GM10248 (cell line): ENCODE measurements at regions not wholly inside any gene's neighbourhood (a gene's known extent, or its start where the extent isn't known, plus 50 kb on each side); places are given as distances from the start of the nearest gene placed in this dataset.

Experiments used
- CTCF ChIA-PET: fragments of 300-600 bp; sonication (Branson Sonifier 250); formaldehyde crosslinking; extraction: SDS; loops from one replicate; lab custom pipeline; 2021; ENCODE audit warnings: antibody characterized with exemption; lab: Yijun Ruan, JAX
- POLR2A ChIA-PET: fragments of 350-650 bp; sonication (Branson Sonifier 250); formaldehyde crosslinking; extraction: SDS; loops from one replicate; lab custom pipeline; 2020; ENCODE audit warnings: antibody characterized with exemption; lab: Yijun Ruan, JAX
- DNase-seq: peaks from one replicate; pipeline ENCODE4 v3.0.0; 2012; ENCODE audit errors: extremely low spot score
- TF ChIP-seq, protein P1 (sequence below): IDR thresholded peaks from 2 replicates; pipeline ENCODE4 v1.5.1; 2012; ENCODE audit warnings: mild to moderate bottlenecking, low read depth; ENCODE audit errors: extremely low read depth, missing control alignments, control extremely low read depth

DNA sequence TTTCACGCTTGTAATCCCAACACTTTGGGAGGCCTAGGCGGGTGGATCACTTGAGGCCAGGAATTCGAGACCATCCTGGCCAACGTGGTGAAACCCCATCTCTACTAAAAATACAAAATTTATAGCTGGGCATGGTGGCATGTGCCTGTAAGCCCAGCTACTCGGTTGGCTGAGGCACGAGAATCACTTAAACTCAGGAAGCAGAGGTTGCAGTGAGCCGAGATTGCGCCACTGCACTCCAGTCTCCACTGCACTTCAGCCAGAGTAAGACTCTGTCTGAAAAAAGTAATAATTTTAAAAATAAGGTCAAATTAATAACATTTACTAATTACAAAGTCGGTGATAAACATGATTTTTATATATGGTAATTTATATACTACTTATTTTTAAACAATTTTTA, 155.9 kb downstream of the AXIN2 start:
- TF ChIP-seq, protein P1, sequence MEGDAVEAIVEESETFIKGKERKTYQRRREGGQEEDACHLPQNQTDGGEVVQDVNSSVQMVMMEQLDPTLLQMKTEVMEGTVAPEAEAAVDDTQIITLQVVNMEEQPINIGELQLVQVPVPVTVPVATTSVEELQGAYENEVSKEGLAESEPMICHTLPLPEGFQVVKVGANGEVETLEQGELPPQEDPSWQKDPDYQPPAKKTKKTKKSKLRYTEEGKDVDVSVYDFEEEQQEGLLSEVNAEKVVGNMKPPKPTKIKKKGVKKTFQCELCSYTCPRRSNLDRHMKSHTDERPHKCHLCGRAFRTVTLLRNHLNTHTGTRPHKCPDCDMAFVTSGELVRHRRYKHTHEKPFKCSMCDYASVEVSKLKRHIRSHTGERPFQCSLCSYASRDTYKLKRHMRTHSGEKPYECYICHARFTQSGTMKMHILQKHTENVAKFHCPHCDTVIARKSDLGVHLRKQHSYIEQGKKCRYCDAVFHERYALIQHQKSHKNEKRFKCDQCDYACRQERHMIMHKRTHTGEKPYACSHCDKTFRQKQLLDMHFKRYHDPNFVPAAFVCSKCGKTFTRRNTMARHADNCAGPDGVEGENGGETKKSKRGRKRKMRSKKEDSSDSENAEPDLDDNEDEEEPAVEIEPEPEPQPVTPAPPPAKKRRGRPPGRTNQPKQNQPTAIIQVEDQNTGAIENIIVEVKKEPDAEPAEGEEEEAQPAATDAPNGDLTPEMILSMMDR, result no peak
- POLR2A ChIA-PET, result no interaction called here
- CTCF ChIA-PET, result no interaction called here
- no peak for DNase-seq

DNA sequence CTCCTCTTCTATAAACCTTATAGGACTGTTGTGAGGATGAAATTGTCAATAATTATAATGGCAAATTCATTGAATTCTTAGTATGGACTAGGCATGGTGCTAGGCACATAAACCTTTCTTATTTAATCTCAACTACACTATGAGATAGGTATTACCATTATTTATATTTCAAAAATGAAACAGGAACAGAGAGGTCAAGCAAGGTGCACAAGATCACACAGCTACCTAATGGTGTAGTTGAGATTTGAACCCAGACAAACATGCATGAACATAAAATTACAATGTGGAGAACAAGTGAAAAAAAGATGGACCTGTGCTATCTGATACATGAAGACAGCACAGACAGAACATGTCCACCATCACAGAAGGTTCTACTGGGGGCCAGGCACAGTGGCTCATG, 156.7 kb downstream of the AXIN2 start:
- CTCF ChIA-PET, result no interaction called here
- POLR2A ChIA-PET, result no interaction called here
- no peak for DNase-seq
- TF ChIP-seq, protein P1, result no peak

DNA sequence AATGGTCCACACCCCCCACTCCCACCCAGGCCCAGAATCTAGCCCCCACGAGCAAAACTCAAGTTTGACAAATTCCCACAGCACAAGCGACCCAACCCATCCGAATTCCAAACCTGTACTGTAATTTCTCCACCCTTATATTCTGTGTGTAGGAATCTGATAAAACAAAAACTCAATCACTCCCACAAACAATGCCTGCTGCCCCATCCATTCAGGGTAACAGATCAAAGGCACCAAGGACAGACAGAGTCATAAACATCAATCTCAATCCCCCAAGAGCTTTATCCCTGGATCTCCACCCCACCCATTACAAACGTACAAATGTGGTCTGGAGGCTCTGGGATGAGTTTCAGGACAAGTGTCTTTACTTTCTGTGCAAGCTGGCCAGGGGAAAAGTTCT, 157.8 kb downstream of the AXIN2 start:
- ChIA-PET CTCF (no interaction called here), POLR2A (no interaction called here)
- TF ChIP-seq, protein P1, result no peak
- no peak for DNase-seq

DNA sequence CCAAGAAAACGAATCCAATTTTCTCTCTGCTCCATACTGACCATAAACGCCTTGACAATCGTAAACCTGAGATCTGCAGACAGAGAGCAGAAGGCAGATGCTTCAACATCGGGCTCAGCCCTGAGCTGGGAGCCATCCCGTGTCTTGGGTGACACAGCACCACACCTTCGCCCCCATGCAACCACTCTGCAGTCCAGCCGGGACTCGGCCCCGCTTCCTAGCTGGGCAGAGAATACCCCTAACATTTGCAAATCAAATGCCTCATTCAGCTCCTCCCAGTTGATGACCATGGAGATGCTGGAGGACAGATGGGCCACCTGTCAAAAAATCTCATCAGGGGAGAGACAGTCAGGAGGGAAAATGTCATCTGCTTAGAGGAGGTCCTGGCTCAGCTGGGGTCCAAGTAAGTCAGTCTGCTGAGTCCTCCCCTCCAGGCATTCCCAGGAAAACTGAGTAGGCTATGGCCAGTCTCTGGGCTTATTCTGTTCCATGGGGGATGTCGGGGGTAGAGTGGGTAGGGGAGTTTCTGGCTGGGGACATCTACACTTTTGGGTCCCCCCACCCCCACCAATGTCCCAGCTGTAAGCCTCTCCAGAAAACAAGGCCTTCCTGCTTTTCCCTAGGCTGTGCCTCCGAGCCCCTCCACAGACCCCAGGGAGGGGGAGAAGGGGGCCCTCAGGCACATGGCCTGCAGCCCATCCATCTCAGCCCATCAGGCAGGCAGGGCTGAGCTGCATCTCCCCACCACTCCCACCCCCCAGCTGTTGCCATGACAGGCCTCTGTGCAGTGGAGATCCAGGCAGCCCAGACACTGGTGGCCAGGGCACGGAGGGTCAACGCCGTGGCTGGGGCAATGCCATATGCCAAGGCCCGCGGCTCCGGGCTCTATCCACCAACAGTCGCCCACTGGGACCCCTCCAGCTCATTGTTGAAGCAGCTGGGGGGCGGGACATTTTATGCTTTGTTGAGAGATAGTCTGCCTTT, 158.6 kb downstream of the AXIN2 start:
- POLR2A ChIA-PET, result no interaction called here
- DNase-seq, result no peak
- CTCF ChIA-PET, result no interaction called here
- TF ChIP-seq, protein P1, result no peak

DNA sequence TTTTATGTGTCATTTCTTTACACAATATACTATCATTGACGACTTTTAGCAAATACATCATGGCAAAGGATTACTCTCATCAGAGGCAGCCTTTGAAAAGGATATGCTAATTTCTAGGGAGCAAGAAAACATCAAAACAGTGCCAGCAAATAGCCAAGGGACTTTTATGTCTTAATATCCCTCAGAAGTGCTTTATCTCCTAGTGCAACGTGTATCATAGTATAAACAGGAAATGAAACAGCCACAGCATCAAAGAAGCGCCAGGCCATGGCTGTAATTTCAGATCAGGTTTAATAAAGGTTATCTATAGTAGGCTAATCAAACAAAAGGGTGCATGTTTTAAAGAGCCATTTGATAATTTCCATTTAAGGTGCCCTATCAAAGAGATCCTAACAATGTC, 159.9 kb downstream of the AXIN2 start:
- ChIA-PET CTCF (no interaction called here), POLR2A (no interaction called here)
- no peak for DNase-seq
- TF ChIP-seq, protein P1, result no peak

DNA sequence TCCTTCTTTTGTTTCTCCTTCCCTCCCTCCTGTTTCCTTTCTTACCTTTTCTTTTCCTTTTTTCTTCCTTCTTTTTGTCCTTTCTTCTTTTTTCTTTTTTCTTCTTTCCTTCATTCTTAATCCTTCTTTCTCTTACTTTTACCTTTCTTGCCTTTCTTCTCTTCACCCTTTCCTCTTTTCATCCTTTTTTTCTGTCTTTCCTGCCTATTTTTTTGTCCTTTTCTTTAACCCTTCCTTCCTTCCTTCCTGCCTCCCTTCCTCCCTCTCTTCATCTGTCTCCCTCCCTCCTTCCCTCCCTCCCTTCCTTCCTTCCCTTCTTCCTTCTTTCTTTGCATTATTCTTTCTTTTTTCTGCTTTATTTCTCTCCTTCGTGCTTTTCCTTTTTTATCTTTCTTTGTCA, 160.7 kb downstream of the AXIN2 start:
- ChIA-PET CTCF (no interaction called here), POLR2A (no interaction called here)
- no peak for DNase-seq
- TF ChIP-seq, protein P1, result no peak
